ENCODE measurements at regions not wholly inside any gene's neighbourhood (a gene's known extent, or its start where the extent isn't known, plus 50 kb on each side); places are given as distances from the start of the nearest gene placed in this dataset.

DNA sequence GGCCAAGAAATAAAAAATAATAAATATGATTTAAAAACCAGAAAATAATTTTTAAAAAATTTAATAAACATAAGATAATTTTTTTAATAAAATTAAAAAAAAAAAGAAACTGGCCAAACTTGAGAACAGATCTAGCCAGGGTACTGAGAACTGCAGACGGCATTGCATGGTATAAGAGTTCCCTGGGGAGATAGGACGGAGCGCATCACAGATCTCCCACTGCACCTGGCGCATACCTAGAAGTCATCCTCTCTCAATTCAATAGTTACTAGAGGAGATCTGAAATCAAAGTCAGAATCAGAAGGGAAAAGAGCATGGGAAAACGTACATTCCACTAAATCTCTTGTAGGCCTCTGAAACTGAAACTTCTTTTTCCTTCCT, 58.9 kb upstream of the BCL2L14 start:
- TF ChIP-seq, protein P1, sequence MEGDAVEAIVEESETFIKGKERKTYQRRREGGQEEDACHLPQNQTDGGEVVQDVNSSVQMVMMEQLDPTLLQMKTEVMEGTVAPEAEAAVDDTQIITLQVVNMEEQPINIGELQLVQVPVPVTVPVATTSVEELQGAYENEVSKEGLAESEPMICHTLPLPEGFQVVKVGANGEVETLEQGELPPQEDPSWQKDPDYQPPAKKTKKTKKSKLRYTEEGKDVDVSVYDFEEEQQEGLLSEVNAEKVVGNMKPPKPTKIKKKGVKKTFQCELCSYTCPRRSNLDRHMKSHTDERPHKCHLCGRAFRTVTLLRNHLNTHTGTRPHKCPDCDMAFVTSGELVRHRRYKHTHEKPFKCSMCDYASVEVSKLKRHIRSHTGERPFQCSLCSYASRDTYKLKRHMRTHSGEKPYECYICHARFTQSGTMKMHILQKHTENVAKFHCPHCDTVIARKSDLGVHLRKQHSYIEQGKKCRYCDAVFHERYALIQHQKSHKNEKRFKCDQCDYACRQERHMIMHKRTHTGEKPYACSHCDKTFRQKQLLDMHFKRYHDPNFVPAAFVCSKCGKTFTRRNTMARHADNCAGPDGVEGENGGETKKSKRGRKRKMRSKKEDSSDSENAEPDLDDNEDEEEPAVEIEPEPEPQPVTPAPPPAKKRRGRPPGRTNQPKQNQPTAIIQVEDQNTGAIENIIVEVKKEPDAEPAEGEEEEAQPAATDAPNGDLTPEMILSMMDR (IDR thresholded peaks at IDR 0.05): no peak
- TF ChIP-seq POLR2A (IDR thresholded peaks at IDR 0.05) (no peak), POLR2AphosphoS5 (IDR thresholded peaks at IDR 0.05) (no peak)
